K562 (cell line): ENCODE measurements at regions not wholly inside any gene's neighbourhood (a gene's known extent, or its start where the extent isn't known, plus 50 kb on each side); places are given as distances from the start of the nearest gene placed in this dataset.

Experiments used
- CAMTA2 ChIP-seq: fragments of 250-450 bp; sonication (Bioruptor Pico); conservative IDR thresholded peaks from 2 replicates; pipeline ENCODE4 v1.5.1; 2022
- DIDO1 ChIP-seq: fragments of 450-650 bp; IDR thresholded peaks from 2 replicates; pipeline ENCODE4 v1.6.1; 2016; ENCODE audit warnings: low read depth, missing biosample characterization, missing genetic modification characterization
- DNMT1 ChIP-seq: fragments of 450-650 bp; IDR thresholded peaks from 2 replicates; pipeline ENCODE4 v1.6.1; 2016; ENCODE audit warnings: antibody characterized with exemption, mild to moderate bottlenecking
- FOS ChIP-seq: IDR thresholded peaks from 3 replicates; pipeline ENCODE4 v1.6.1; 2011; ENCODE audit not compliant: insufficient read length; ENCODE audit errors: extremely low read depth
- GABPB1 ChIP-seq: sonication (generic); formaldehyde crosslinking; IDR thresholded peaks from 2 replicates; pipeline ENCODE4 v1.8.0; 2022; ENCODE audit warnings: mild to moderate bottlenecking, missing genetic modification reagents
- HCFC1 ChIP-seq: IDR thresholded peaks from 2 replicates; pipeline ENCODE4 v1.6.1; 2012; ENCODE audit warnings: low read depth, low read length, improper control_type of control experiment
- HDAC3 ChIP-seq: fragments of 450-650 bp; IDR thresholded peaks from 2 replicates; pipeline ENCODE4 v1.6.1; 2018; ENCODE audit warnings: borderline replicate concordance, mild to moderate bottlenecking, moderate library complexity; ENCODE audit not compliant: partially characterized antibody
- HMG20A ChIP-seq: fragments of 450-650 bp; formaldehyde crosslinking; conservative IDR thresholded peaks from 2 replicates; pipeline ENCODE4 v1.4.0; 2020; ENCODE audit warnings: mild to moderate bottlenecking, mixed read lengths
- NFATC3 ChIP-seq: fragments of 450-650 bp; IDR thresholded peaks from 2 replicates; pipeline ENCODE4 v1.6.1; 2017; ENCODE audit warnings: mild to moderate bottlenecking
- NFIX ChIP-seq: fragments of 250-450 bp; sonication (Bioruptor Pico); IDR thresholded peaks from 2 replicates; pipeline ENCODE4 v1.4.0; 2020; ENCODE audit warnings: low read depth, mild to moderate bottlenecking, moderate library complexity
- NR2C1 ChIP-seq, 2 experiments: fragments of 450-650 bp; IDR thresholded peaks; 2 replicates each; pipeline ENCODE4 v1.6.1; 2017; ENCODE audit warnings: mild to moderate bottlenecking in 2 of 2, antibody characterized with exemption in 1 of 2, inconsistent platforms in 1 of 2, missing compliant biosample characterization in 1 of 2, missing genetic modification characterization in 1 of 2
- NUFIP1 ChIP-seq: fragments of 450-650 bp; IDR thresholded peaks from 2 replicates; pipeline ENCODE4 v1.6.1; 2018; ENCODE audit not compliant: partially characterized antibody
- PTBP1 ChIP-seq: fragments of 200-400 bp; formaldehyde crosslinking; IDR thresholded peaks from 2 replicates; pipeline ENCODE4 v1.6.1; 2017; ENCODE audit warnings: low read depth, low read length
- SMARCA4 ChIP-seq: fragments of 450-650 bp; IDR thresholded peaks from 2 replicates; pipeline ENCODE4 v1.6.1; 2016
- SPI1 ChIP-seq: IDR thresholded peaks from 2 replicates; pipeline ENCODE4 v1.6.1; 2011; ENCODE audit warnings: low read depth, low read length, control low read depth, borderline replicate concordance
- TCF7L2 ChIP-seq: fragments of 150-350 bp; IDR thresholded peaks from 2 replicates; pipeline ENCODE4 v1.6.1; 2016; ENCODE audit warnings: low read depth, mild to moderate bottlenecking, low read length, moderate library complexity
- TGIF2 ChIP-seq: sonication (generic); formaldehyde crosslinking; IDR thresholded peaks from 2 replicates; pipeline ENCODE4 v1.8.1; 2022; ENCODE audit warnings: mild to moderate bottlenecking, missing genetic modification reagents, moderate library complexity
- TOE1 ChIP-seq, 2 experiments: fragments of 450-650 bp in 1 of 2; sonication (generic) in 1 of 2; formaldehyde crosslinking in 1 of 2; IDR thresholded peaks; 2 replicates each; pipeline versions ENCODE4 v1.7.1 to v1.8.0; 2016 to 2022; ENCODE audit warnings: borderline replicate concordance in 2 of 2, mild to moderate bottlenecking in 2 of 2, antibody characterized with exemption in 1 of 2, inconsistent platforms in 1 of 2, low read depth in 1 of 2, missing genetic modification reagents in 1 of 2, moderate library complexity in 1 of 2
- WHSC1 ChIP-seq: IDR thresholded peaks from one replicate; pipeline ENCODE4 v1.6.1; 2012; ENCODE audit warnings: low read length, control low read depth, inconsistent platforms
- YY1 ChIP-seq, 3 experiments: IDR thresholded peaks; 2 replicates each; pipeline ENCODE4 v1.6.1; 2011; ENCODE audit warnings: low read length in 2 of 3, mild to moderate bottlenecking in 2 of 3, moderate library complexity in 2 of 3, borderline replicate concordance in 1 of 3, control low read depth in 1 of 3, low read depth in 1 of 3; ENCODE audit not compliant: insufficient read depth in 3 of 3, insufficient replicate concordance in 2 of 3, control insufficient read depth in 1 of 3, insufficient read length in 1 of 3; ENCODE audit errors: extremely low read depth in 1 of 3
- ZNF133 ChIP-seq: fragments of 250-450 bp; sonication (Bioruptor Pico); IDR thresholded peaks from 2 replicates; pipeline ENCODE4 v1.4.0; 2020; ENCODE audit warnings: mild to moderate bottlenecking
- ZNF23 ChIP-seq: fragments of 250-450 bp; sonication (Bioruptor Pico); IDR thresholded peaks from 2 replicates; pipeline ENCODE4 v1.4.0; 2020; ENCODE audit warnings: mild to moderate bottlenecking
- ZNF239 ChIP-seq: fragments of 250-450 bp; sonication (Bioruptor Pico); IDR thresholded peaks from 2 replicates; pipeline ENCODE4 v1.4.0; 2020; ENCODE audit warnings: mild to moderate bottlenecking
- ZNF507 ChIP-seq: conservative IDR thresholded peaks from 2 replicates; pipeline ENCODE4 v1.6.1; 2017; ENCODE audit warnings: missing genetic modification characterization, missing compliant biosample characterization
- ZNF586 ChIP-seq: fragments of 450-650 bp; formaldehyde crosslinking; conservative IDR thresholded peaks from 2 replicates; pipeline ENCODE4 v1.4.0; 2020; ENCODE audit warnings: mild to moderate bottlenecking, moderate library complexity
- TF ChIP-seq, protein P1 (sequence below): fragments of 250-450 bp; sonication (Bioruptor Pico); IDR thresholded peaks from 2 replicates; pipeline ENCODE4 v1.5.0; 2021
- TF ChIP-seq, protein P2 (sequence below): fragments of 250-450 bp; sonication (Bioruptor Pico); IDR thresholded peaks from 2 replicates; pipeline ENCODE4 v1.8.0; 2022; ENCODE audit warnings: moderate library complexity, mild to moderate bottlenecking, inconsistent platforms
- TF ChIP-seq, protein P3 (sequence below): fragments of 450-650 bp; formaldehyde crosslinking; IDR thresholded peaks from 2 replicates; pipeline ENCODE4 v1.4.0; 2022; ENCODE audit warnings: mild to moderate bottlenecking, moderate library complexity

GRCh38 chr14:65243766-65244442, 141.6 kb upstream of the MAX start (continued):
- TF ChIP-seq HCFC1: no peak
- no peak for TF ChIP-seq TCF7L2
- TF ChIP-seq GABPB1 (CRISPR knock-in tag): no peak
- no peak for TF ChIP-seq HDAC3
- no peak for TF ChIP-seq FOS
- no peak for TF ChIP-seq HMG20A
- peak; percentile 36 for TF ChIP-seq NR2C1 (IDR thresholded peaks at IDR 0.05)
- TF ChIP-seq NR2C1 (tag; IDR thresholded peaks at IDR 0.05): peak; percentile 24; the same call in 1 of the 2 replicates
- no peak for TF ChIP-seq YY1 (IDR thresholded peaks at IDR 0.05; ENCODE audit: borderline replicate concordance in 1 of 3, control insufficient read depth in 1 of 3, extremely low read depth in 1 of 3, insufficient read depth in 3 of 3, insufficient read length in 1 of 3, insufficient replicate concordance in 2 of 3, low read depth in 1 of 3, low read length in 2 of 3)
- no peak for TF ChIP-seq WHSC1
- TF ChIP-seq ZNF133 (CRISPR knock-in tag): no peak
- TF ChIP-seq, protein P1, sequence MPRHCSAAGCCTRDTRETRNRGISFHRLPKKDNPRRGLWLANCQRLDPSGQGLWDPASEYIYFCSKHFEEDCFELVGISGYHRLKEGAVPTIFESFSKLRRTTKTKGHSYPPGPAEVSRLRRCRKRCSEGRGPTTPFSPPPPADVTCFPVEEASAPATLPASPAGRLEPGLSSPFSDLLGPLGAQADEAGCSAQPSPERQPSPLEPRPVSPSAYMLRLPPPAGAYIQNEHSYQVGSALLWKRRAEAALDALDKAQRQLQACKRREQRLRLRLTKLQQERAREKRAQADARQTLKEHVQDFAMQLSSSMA (CRISPR knock-in tag): no peak
- TF ChIP-seq PTBP1: no peak
- peak; percentile 56; the same call in 1 of the 2 replicates for TF ChIP-seq SPI1
- no peak for TF ChIP-seq TGIF2 (CRISPR knock-in tag)
- TF ChIP-seq, protein P2, sequence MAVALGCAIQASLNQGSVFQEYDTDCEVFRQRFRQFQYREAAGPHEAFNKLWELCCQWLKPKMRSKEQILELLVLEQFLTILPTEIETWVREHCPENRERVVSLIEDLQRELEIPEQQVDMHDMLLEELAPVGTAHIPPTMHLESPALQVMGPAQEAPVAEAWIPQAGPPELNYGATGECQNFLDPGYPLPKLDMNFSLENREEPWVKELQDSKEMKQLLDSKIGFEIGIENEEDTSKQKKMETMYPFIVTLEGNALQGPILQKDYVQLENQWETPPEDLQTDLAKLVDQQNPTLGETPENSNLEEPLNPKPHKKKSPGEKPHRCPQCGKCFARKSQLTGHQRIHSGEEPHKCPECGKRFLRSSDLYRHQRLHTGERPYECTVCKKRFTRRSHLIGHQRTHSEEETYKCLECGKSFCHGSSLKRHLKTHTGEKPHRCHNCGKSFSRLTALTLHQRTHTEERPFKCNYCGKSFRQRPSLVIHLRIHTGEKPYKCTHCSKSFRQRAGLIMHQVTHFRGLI (CRISPR knock-in tag): 0 out of 2 replicates have a peak, but pooled peaks have one; percentile 7
- TF ChIP-seq SMARCA4: peak; percentile 72
- 0 out of 2 replicates have a peak, but pooled peaks have one; percentile 38 for TF ChIP-seq NFATC3
- no peak for TF ChIP-seq ZNF239 (CRISPR knock-in tag)
- TF ChIP-seq NUFIP1: no peak
- peak; percentile 35; the same call in 1 of the 2 replicates for TF ChIP-seq TOE1 (IDR thresholded peaks at IDR 0.05; ENCODE audit: borderline replicate concordance)
- TF ChIP-seq TOE1 (CRISPR knock-in tag; IDR thresholded peaks at IDR 0.05; ENCODE audit: borderline replicate concordance, low read depth): no peak
- no peak for TF ChIP-seq ZNF586
- TF ChIP-seq NFIX (CRISPR knock-in tag): no peak
- TF ChIP-seq, protein P3, sequence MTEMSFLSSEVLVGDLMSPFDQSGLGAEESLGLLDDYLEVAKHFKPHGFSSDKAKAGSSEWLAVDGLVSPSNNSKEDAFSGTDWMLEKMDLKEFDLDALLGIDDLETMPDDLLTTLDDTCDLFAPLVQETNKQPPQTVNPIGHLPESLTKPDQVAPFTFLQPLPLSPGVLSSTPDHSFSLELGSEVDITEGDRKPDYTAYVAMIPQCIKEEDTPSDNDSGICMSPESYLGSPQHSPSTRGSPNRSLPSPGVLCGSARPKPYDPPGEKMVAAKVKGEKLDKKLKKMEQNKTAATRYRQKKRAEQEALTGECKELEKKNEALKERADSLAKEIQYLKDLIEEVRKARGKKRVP (CRISPR knock-in tag): no peak
- no peak for TF ChIP-seq ZNF23 (CRISPR knock-in tag)
- no peak for TF ChIP-seq CAMTA2 (CRISPR knock-in tag)
- TF ChIP-seq DNMT1: no peak
- TF ChIP-seq DIDO1: 0 out of 2 replicates have a peak, but pooled peaks have one; percentile 44
- no peak for TF ChIP-seq ZNF507 (tag)
